ENCODE measurements at regions not wholly inside any gene's neighbourhood (a gene's known extent, or its start where the extent isn't known, plus 50 kb on each side); places are given as distances from the start of the nearest gene placed in this dataset.

DNA sequence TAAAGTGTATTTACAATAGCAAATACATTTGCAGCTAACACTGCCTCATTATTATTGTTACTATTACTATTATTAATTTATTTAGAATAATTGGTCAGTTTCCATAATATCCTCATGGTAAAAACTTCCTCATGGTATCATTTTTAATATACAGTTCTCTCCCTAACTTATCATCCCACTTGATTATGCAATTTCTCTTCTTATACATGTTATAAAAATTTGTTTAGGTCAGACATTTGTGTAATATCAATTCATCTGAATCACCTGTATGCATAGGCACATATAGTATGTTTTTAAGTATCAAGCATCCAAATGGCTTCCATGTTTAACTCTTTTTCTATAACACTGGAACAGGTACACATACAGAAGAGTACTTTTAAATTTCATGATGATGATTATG is 210.8 kb upstream of the STARD13 start:
- H3K4me3 ChIP-seq: no peak overlapping the region
- FAIRE-seq (no peak), DNase-seq (ENCODE audit: low read depth, low spot score) (no peak), ATAC-seq (no peak)
- TF ChIP-seq MYB (IDR thresholded peaks at IDR 0.05; ENCODE audit: borderline replicate concordance, low read depth, low read length) (no peak), KDM1A (IDR thresholded peaks at IDR 0.05; ENCODE audit: borderline replicate concordance) (no peak)
- no peak overlapping the region for H3K4me2 ChIP-seq (ENCODE audit: control insufficient read depth, insufficient read depth)
- no TSS peak for BruUV-seq (replicated peaks)
- no peak overlapping the region for H2AFZ ChIP-seq (ENCODE audit: control insufficient read depth, low read depth, low read length)
- in situ Hi-C loops (cut with MboI) (no loop called here), intact Hi-C loops (cut with micrococcal nuclease; ENCODE audit: unreplicated experiment) (no loop called here)
- H3K27ac ChIP-seq (ENCODE audit: control insufficient read depth, insufficient read depth): no peak overlapping the region
- ChIA-PET RAD21 (ENCODE audit: unreplicated experiment) (no interaction called here), POLR2A (no interaction called here), SMC1A (ENCODE audit: uncharacterized antibody, unreplicated experiment) (interaction anchor here (1.6 kb wide), 1 partner anchor 40 kb away, joined by 5 read pairs; no protein-coding TSS in a partner anchor), CTCF (no interaction called here)
- H4K20me1 ChIP-seq (ENCODE audit: control insufficient read depth, insufficient read depth): no peaks in the 10 kb centered on the region
- H3K9ac ChIP-seq (ENCODE audit: control insufficient read depth, insufficient read depth, low read length): no peak overlapping the region
- H3K36me3 ChIP-seq (ENCODE audit: control insufficient read depth in 2 of 2, insufficient read depth in 2 of 2, low read length in 1 of 2): no peaks in the 10 kb centered on the region
- H3K27me3 ChIP-seq (replicated peaks in 1 of 2; ENCODE audit: control insufficient read depth in 2 of 2, insufficient read depth in 2 of 2, low read length in 1 of 2): no peaks in the 10 kb centered on the region
- no peaks in the 10 kb centered on the region for H3K9me3 ChIP-seq (replicated peaks; ENCODE audit: control insufficient read depth, insufficient read depth, low read length)
- H3K4me1 ChIP-seq (ENCODE audit: control insufficient read depth, insufficient read depth, low read length): no peaks in the 10 kb centered on the region
- no peaks in the 10 kb centered on the region for H3K79me2 ChIP-seq (ENCODE audit: control insufficient read depth, insufficient read depth, low read length)

DNA sequence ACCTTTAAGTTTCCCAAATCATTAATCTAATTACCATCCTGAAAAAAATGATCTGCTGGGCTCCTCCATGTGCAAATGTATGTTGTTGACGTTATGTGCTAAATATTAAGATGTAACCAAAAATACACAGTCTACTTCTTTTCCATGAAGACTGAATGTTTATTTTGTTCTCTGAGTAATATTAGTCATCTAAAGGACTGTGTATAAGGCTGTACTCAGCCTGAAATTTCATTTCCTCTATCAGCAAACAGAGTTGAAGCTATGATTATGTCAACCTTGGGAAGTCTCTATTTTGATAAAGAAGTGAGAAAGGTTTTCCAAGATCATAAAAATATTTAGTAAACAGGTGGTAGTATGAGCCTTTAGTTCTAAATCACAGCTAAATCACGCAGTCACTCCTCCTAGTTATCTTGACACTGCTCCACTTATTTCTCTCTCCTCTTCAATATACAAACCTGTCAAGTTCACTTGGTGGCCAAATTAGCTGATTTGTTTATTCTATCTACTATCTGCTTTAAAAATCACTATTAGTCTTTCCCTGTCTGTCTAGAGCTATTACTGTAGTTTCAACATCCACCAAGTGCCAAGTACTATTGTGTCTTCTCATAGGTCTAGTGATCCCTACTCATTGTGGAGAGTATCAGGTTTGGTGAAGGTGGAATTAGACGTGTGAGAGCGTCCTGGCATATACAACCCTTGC is 211.7 kb upstream of the STARD13 start:
- Histone ChIP-seq H3K4me2 (ENCODE audit: control insufficient read depth, insufficient read depth) (no peak overlapping the region), H3K4me3 (no peak overlapping the region), H3K36me3 (ENCODE audit: control insufficient read depth in 2 of 2, insufficient read depth in 2 of 2, low read length in 1 of 2) (no peaks in the 10 kb centered on the region), H3K4me1 (ENCODE audit: control insufficient read depth, insufficient read depth, low read length) (no peaks in the 10 kb centered on the region), H4K20me1 (ENCODE audit: control insufficient read depth, insufficient read depth) (no peaks in the 10 kb centered on the region), H3K27ac (ENCODE audit: control insufficient read depth, insufficient read depth) (no peak overlapping the region), H2AFZ (ENCODE audit: control insufficient read depth, low read depth, low read length) (no peak overlapping the region), H3K9me3 (replicated peaks; ENCODE audit: control insufficient read depth, insufficient read depth, low read length) (no peaks in the 10 kb centered on the region), H3K79me2 (ENCODE audit: control insufficient read depth, insufficient read depth, low read length) (no peaks in the 10 kb centered on the region), H3K9ac (ENCODE audit: control insufficient read depth, insufficient read depth, low read length) (no peak overlapping the region), H3K27me3 (replicated peaks in 1 of 2; ENCODE audit: control insufficient read depth in 2 of 2, insufficient read depth in 2 of 2, low read length in 1 of 2) (no peaks in the 10 kb centered on the region)
- FAIRE-seq (no peak), ATAC-seq (no peak), DNase-seq (ENCODE audit: low read depth, low spot score) (no peak)
- POLR2A ChIA-PET: no interaction called here
- CTCF ChIA-PET: no interaction called here
- SMC1A ChIA-PET (ENCODE audit: uncharacterized antibody, unreplicated experiment): interaction anchor here (1.2 to 1.6 kb wide), 4 partner anchors 11 to 39 kb away, joined by 3 to 5 read pairs (median 4); no protein-coding TSS in a partner anchor
- no TSS peak for BruUV-seq (replicated peaks)
- RAD21 ChIA-PET (ENCODE audit: unreplicated experiment): no interaction called here
- TF ChIP-seq CUX1 (IDR thresholded peaks at IDR 0.05; ENCODE audit: insufficient replicate concordance, low read depth, low read length) (no peak), PAX5 (IDR thresholded peaks at IDR 0.05; ENCODE audit: borderline replicate concordance, low read depth, low read length) (no peak), IKZF1 (conservative IDR thresholded peaks at IDR 0.05) (no peak), KAT2A (conservative IDR thresholded peaks at IDR 0.05; ENCODE audit: control insufficient read depth, low read depth, low read length) (no peak), ZNF274 (IDR thresholded peaks at IDR 0.05; ENCODE audit: insufficient read depth, insufficient read length) (no peak)
- TF ChIP-seq, protein P1, sequence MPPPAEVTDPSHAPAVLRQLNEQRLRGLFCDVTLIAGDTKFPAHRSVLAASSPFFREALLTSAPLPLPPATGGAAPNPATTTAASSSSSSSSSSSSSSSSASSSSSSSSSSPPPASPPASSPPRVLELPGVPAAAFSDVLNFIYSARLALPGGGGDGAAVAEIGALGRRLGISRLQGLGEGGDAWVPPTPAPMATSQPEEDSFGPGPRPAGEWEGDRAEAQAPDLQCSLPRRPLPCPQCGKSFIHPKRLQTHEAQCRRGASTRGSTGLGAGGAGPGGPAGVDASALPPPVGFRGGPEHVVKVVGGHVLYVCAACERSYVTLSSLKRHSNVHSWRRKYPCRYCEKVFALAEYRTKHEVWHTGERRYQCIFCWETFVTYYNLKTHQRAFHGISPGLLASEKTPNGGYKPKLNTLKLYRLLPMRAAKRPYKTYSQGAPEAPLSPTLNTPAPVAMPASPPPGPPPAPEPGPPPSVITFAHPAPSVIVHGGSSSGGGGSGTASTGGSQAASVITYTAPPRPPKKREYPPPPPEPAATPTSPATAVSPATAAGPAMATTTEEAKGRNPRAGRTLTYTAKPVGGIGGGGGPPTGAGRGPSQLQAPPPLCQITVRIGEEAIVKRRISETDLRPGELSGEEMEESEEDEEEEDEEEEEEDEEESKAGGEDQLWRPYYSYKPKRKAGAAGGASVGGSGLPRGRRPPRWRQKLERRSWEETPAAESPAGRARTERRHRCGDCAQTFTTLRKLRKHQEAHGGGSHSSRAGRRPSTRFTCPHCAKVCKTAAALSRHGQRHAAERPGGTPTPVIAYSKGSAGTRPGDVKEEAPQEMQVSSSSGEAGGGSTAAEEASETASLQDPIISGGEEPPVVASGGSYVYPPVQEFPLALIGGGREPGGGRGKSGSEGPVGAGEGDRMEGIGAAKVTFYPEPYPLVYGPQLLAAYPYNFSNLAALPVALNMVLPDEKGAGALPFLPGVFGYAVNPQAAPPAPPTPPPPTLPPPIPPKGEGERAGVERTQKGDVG (CRISPR knock-in tag; IDR thresholded peaks at IDR 0.05): no peak
- in situ Hi-C loops (cut with MboI): no loop called here
- intact Hi-C loops (cut with micrococcal nuclease; ENCODE audit: unreplicated experiment): no loop called here
- WGBS (ENCODE audit: insufficient coverage, insufficient replicate concordance, low lambda C conversion rate, missing lambda C conversion rate): 72% methylated on average over 4 of the region's 4 CpGs

All from GM12878 (cell line).